DND-41 (cell line): ENCODE measurements at regions not wholly inside any gene's neighbourhood (a gene's known extent, or its start where the extent isn't known, plus 50 kb on each side); places are given as distances from the start of the nearest gene placed in this dataset.

Source experiments
- ATAC-seq: fragments of 200-7000 bp; cut with Tn5 transposase; 3 replicates; pipeline ENCODE4 v1.9.1; 2021; ENCODE audit warnings: low read depth; ENCODE audit not compliant: insufficient read depth
- DNase-seq: peaks from one replicate; pipeline ENCODE4 v3.0.0-alpha.2; 2020
- H2AFZ ChIP-seq: 2 replicates; pipeline ENCODE4 v1.6.0; 2012; ENCODE audit warnings: low read depth, low read length
- H3K27ac ChIP-seq: 2 replicates; pipeline ENCODE4 v1.5.1; 2012; ENCODE audit warnings: low read length, inconsistent platforms
- H3K27me3 ChIP-seq: fragments of 200-600 bp; sonication (generic); 2 replicates; pipeline ENCODE4 v1.6.0; 2012; ENCODE audit warnings: low read length, mild to moderate bottlenecking, inconsistent platforms; ENCODE audit not compliant: insufficient read depth, poor library complexity
- H3K36me3 ChIP-seq: 2 replicates; pipeline ENCODE4 v1.5.1; 2012; ENCODE audit warnings: low read length, inconsistent platforms; ENCODE audit not compliant: insufficient read depth
- H3K4me1 ChIP-seq: 2 replicates; pipeline ENCODE4 v1.5.1; 2012; ENCODE audit warnings: mild to moderate bottlenecking, low read length; ENCODE audit not compliant: insufficient read depth
- H3K4me2 ChIP-seq: 2 replicates; pipeline ENCODE4 v1.6.0; 2012; ENCODE audit warnings: mild to moderate bottlenecking, moderate library complexity, low read length, inconsistent platforms; ENCODE audit not compliant: insufficient read depth
- H3K4me3 ChIP-seq, 2 experiments: fragments of 200-600 bp in 1 of 2; shearing (Covaris generic) in 1 of 2; 2 replicates each; pipeline ENCODE4 v1.5.1; 2012 to 2016; ENCODE audit warnings: inconsistent platforms in 2 of 2, low read length in 2 of 2, mild to moderate bottlenecking in 2 of 2, low read depth in 1 of 2, moderate library complexity in 1 of 2
- H3K79me2 ChIP-seq: 2 replicates; pipeline ENCODE4 v1.6.0; 2012; ENCODE audit warnings: low read length, inconsistent platforms; ENCODE audit not compliant: insufficient read depth
- H3K9ac ChIP-seq: 2 replicates; pipeline ENCODE4 v1.6.0; 2012; ENCODE audit warnings: low read depth, mild to moderate bottlenecking, inconsistent platforms, low read length, moderate library complexity
- H3K9me3 ChIP-seq: 2 replicates; pipeline ENCODE4 v1.5.1; 2012; ENCODE audit warnings: low read length, moderate library complexity, mild to moderate bottlenecking, inconsistent platforms; ENCODE audit not compliant: insufficient read depth, severe bottlenecking
- H4K20me1 ChIP-seq: 2 replicates; pipeline ENCODE4 v1.6.0; 2012; ENCODE audit warnings: low read length; ENCODE audit not compliant: insufficient read depth
- CTCF ChIP-seq: IDR thresholded peaks from 2 replicates; pipeline ENCODE4 v1.5.1; 2012; ENCODE audit warnings: borderline replicate concordance, low read length, moderate library complexity, mild to moderate bottlenecking; ENCODE audit not compliant: poor library complexity, severe bottlenecking; ENCODE audit errors: extremely low read depth
- EZH2 ChIP-seq: IDR thresholded peaks from 3 replicates; pipeline ENCODE4 v1.6.1; 2012; ENCODE audit warnings: borderline replicate concordance, low read depth, mild to moderate bottlenecking, moderate library complexity, low read length, inconsistent platforms; ENCODE audit not compliant: severe bottlenecking

- Histone ChIP-seq H3K9me3 (no peaks in the 10 kb centered on the region), H4K20me1 (no peaks in the 10 kb centered on the region), H3K27me3 (peaks cover 7% of the 10 kb centered on the region), H2AFZ (no peak overlapping the region), H3K4me2 (no peak overlapping the region), H3K4me3 (no peak overlapping the region), H3K27ac (no peak overlapping the region), H3K9ac (no peak overlapping the region), H3K36me3 (no peaks in the 10 kb centered on the region), H3K79me2 (no peaks in the 10 kb centered on the region), H3K4me1 (peaks cover 16% of the 10 kb centered on the region)
- no peak for DNase-seq
- TF ChIP-seq EZH2 (no peak), CTCF (no peak)
- no peak for ATAC-seq
Measured at GRCh38 chr1:25137106-25137505, 95.2 kb downstream of the SYF2 start.

DNA sequence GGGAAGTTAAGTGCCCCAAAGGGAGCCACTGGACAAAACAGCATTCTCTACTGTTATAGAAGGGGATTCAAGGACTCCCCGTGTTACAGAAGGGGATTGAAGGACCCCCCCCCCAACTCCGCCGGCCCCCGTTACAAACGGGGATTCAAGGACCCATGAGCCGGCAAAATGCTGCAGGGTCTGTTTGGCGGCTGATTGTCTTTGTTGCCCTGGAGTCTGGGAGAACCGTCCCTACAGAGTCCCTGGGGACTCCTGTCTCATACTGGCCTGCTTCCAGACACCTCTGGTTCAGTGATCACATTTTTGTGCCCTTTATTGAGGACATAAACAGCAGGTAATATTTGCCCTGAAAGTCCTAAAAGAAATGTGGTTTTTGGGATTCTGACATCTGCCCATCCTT, 96.4 kb downstream of the SYF2 start:
- no peaks in the 10 kb centered on the region for H3K36me3 ChIP-seq
- TF ChIP-seq CTCF: no peak
- TF ChIP-seq EZH2: no peak
- DNase-seq: no peak
- no peak overlapping the region for H2AFZ ChIP-seq
- H3K9ac ChIP-seq: no peak overlapping the region
- H3K4me2 ChIP-seq: no peak overlapping the region
- no peaks in the 10 kb centered on the region for H4K20me1 ChIP-seq
- H3K4me1 ChIP-seq: peaks cover 16% of the 10 kb centered on the region
- no peak overlapping the region for H3K4me3 ChIP-seq
- no peaks in the 10 kb centered on the region for H3K79me2 ChIP-seq
- H3K27ac ChIP-seq: no peak overlapping the region
- H3K9me3 ChIP-seq: no peaks in the 10 kb centered on the region
- no peak for ATAC-seq
- H3K27me3 ChIP-seq: peaks cover 8% of the 10 kb centered on the region

DNA sequence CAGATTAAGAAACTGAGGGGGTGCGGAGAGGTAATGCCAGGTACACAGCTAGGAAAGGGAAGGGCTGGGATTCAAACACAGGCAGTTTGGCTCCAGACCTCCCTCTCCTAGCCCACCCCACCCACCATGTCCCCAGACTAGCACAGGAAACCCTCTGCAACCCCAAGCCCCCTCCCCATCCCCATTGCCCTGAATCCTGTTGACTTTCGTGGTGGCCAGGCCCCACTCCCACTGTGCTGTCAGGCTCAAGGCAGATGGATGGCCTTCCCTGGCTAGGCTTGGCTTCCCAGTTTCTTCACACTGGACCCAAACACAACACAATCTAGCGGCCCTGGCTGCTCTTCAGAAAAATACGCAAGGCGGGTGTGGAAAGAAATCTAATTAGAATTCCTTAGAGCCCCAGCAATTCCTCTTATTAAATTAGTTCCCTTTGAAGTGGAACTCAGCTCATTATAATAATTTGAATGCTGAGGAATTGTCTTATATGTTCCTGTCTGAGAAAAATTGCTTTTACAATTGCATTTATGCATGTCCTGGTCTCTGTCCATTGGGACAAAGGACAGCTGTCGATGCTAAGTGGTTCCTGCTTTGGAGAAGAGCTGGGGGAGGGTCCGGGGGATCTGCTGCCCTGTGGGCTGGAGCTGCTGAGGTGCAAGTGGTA, 97.4 kb downstream of the SYF2 start:
- H3K36me3 ChIP-seq: no peaks in the 10 kb centered on the region
- no peak for TF ChIP-seq CTCF
- no peak for TF ChIP-seq EZH2
- peaks cover 10% of the 10 kb centered on the region for H3K4me1 ChIP-seq
- H3K4me2 ChIP-seq: no peak overlapping the region
- H3K27ac ChIP-seq: no peak overlapping the region
- H2AFZ ChIP-seq: no peak overlapping the region
- no peak for DNase-seq
- no peaks in the 10 kb centered on the region for H4K20me1 ChIP-seq
- H3K79me2 ChIP-seq: no peaks in the 10 kb centered on the region
- H3K9me3 ChIP-seq: no peaks in the 10 kb centered on the region
- no peak overlapping the region for H3K9ac ChIP-seq
- no peak overlapping the region for H3K4me3 ChIP-seq
- ATAC-seq: no peak
- peaks cover 8% of the 10 kb centered on the region for H3K27me3 ChIP-seq

DNA sequence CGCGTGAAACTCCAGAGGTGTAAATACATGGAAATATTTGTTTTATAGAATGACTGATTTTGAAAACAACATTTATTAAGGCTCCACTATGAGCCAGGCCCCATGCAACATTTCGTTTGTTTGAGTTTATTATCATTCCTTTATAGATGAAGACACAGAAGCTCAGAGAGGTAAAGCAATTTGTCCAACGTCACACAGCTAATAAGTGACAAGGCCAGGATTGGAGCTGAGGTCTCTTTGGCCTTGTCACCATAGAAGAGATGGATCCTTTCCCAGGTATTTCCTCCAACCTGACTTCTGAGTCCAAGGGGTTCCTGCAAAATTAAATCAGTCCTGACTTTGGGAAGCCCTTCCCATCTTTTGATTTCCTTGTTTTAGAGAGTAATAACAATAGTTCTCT, 98.0 kb downstream of the SYF2 start:
- no peak overlapping the region for H2AFZ ChIP-seq
- H3K27ac ChIP-seq: no peak overlapping the region
- H3K9me3 ChIP-seq: no peaks in the 10 kb centered on the region
- DNase-seq: no peak
- TF ChIP-seq CTCF (no peak), EZH2 (no peak)
- H3K36me3 ChIP-seq: no peaks in the 10 kb centered on the region
- no peaks in the 10 kb centered on the region for H3K79me2 ChIP-seq
- peaks cover 10% of the 10 kb centered on the region for H3K27me3 ChIP-seq
- no peak for ATAC-seq
- H3K4me3 ChIP-seq: no peak overlapping the region
- H3K4me2 ChIP-seq: no peak overlapping the region
- H4K20me1 ChIP-seq: no peaks in the 10 kb centered on the region
- peaks cover 4% of the 10 kb centered on the region for H3K4me1 ChIP-seq
- H3K9ac ChIP-seq: no peak overlapping the region
